MM.1S (cell line): ENCODE measurements at regions not wholly inside any gene's neighbourhood (a gene's known extent, or its start where the extent isn't known, plus 50 kb on each side); places are given as distances from the start of the nearest gene placed in this dataset.

Experiments
- CTCF ChIP-seq: fragments of 300-600 bp; sonication (generic); IDR thresholded peaks from 2 replicates; pipeline ENCODE4 v1.5.1; 2016; ENCODE audit warnings: antibody characterized with exemption, low read length, mixed read lengths
- EZH2 ChIP-seq: fragments of 300-600 bp; sonication (generic); optimal IDR thresholded peaks from 2 replicates; pipeline ENCODE3; 2017; ENCODE audit warnings: low read depth, mild to moderate bottlenecking, antibody characterized with exemption, low read length, mixed read lengths
- EZH2phosphoT487 ChIP-seq: fragments of 300-600 bp; sonication (generic); IDR thresholded peaks from 2 replicates; pipeline ENCODE4 v1.6.1; 2018; ENCODE audit warnings: antibody characterized with exemption, low read length

DNA sequence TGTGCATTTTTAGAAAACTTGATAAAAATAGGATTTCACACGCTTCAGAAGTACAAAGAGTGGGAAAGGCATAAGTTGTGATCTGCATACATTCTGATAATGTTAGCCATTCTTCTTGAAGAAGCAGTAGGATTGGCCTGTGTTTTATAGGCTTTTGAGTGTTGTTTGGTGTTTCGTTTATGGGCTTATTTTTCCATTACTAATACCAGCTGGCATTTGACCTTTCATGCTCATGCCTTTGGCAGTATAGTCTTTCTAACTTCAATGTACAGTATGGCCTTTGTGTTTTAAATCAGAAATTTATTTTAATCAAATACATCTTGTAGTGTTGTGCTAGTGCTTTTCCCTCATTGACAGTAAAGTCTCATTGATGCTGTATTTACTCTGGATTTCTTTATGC, 51.5 kb upstream of the SLC4A4 start:
- TF ChIP-seq EZH2 (no peak), CTCF (no peak), EZH2phosphoT487 (no peak)
